Dendritic cell treated with granulocyte-macrophage colony-stimulating factor and Interleukin-4, amounts not matched to agents 40 ng/mL and 50 ng/mL, for 4 days (primary cell): ENCODE measurements at regions not wholly inside any gene's neighbourhood (a gene's known extent, or its start where the extent isn't known, plus 50 kb on each side); places are given as distances from the start of the nearest gene placed in this dataset.

Source experiments
- H3K27ac Mint-ChIP-seq: one replicate; pipeline ENCODE4 v1.8.0; 2022; ENCODE audit warnings: mild to moderate bottlenecking, mixed read lengths
- H3K27me3 Mint-ChIP-seq: one replicate; pipeline ENCODE4 v1.8.0; 2022; ENCODE audit warnings: mild to moderate bottlenecking, mixed read lengths
- H3K36me3 Mint-ChIP-seq: one replicate; pipeline ENCODE4 v1.8.0; 2022; ENCODE audit warnings: low read depth, mixed read lengths
- H3K4me1 Mint-ChIP-seq: one replicate; pipeline ENCODE4 v1.8.0; 2022; ENCODE audit warnings: low read depth, mixed read lengths
- H3K4me3 Mint-ChIP-seq: one replicate; pipeline ENCODE4 v1.8.0; 2022; ENCODE audit warnings: mild to moderate bottlenecking, moderate library complexity, mixed read lengths
- H3K9me3 Mint-ChIP-seq: one replicate; pipeline ENCODE4 v1.8.0; 2022; ENCODE audit warnings: mixed read lengths
- intact Hi-C: fragments of 100-400 bp; cut with micrococcal nuclease; formaldehyde crosslinking; loops from one replicate; pipeline ENCODE4 v1.15.0; 2022

DNA sequence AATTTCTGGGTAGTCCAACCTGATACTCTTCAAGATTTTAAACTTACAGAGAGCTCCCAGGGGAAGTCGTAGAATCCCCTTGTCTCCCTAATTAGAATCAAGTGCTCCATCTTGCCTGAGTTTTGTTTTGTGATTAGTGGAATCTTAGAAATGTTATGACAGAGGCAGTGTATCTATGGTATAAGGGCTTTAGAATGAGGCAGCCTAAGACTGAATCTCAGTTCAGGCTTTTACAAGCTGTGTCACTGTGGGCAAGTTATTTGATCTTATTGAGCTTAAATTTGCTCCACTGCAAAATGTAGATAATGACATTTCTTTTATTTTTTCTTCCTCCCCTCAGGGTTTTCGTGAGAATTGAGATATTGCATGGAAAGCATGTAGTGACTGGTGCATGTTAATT is 215.5 kb downstream of the POSTN start:
- Mint-ChIP-seq H3K36me3 (no peaks in the 10 kb centered on the region), H3K27me3 (no peaks in the 10 kb centered on the region), H3K27ac (no peak overlapping the region), H3K4me1 (no peaks in the 10 kb centered on the region), H3K9me3 (no peaks in the 10 kb centered on the region), H3K4me3 (no peak overlapping the region)
- intact Hi-C loops, result no loop called here

DNA sequence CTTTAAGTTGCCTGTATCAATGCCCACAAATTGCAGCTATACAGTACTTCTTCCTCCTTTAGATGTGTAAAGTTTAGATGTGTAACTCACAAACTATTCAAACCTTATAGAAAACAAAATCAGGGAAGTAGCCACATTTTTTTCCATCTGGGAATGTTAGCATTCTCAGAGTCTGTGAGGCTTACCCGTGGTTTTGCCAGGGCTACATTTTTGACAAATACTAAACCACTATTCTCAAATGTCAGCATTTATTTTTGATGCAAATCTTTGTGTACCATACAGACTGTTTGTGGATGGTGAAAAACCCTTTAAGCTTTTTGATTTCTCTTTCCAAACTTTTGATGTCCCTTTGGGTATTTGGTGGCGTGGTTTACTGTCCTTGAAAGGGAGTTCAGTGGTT is 216.4 kb downstream of the POSTN start:
- Mint-ChIP-seq H3K27me3 (no peaks in the 10 kb centered on the region), H3K4me3 (no peak overlapping the region), H3K9me3 (no peaks in the 10 kb centered on the region), H3K27ac (no peak overlapping the region), H3K4me1 (no peaks in the 10 kb centered on the region), H3K36me3 (no peaks in the 10 kb centered on the region)
- intact Hi-C loops, result no loop called here

DNA sequence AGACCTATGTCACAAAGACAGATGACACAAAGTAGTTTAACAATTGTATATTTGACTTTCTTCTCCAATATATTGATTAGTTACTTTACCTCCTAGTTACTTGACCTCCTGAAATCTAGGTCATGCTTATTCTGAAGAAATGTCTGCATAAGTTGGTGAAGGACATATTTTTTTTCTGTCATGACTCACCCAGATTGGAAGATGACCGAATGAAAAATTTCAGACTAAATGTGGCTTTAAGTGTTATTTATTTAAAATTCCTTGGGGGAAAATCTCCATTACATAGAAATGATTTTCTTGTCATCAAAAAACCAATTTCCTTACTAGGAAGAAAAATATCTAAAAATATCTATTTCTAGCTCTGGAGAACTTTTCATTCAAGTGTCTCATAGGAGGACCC is 217.1 kb downstream of the POSTN start:
- no peaks in the 10 kb centered on the region for H3K36me3 Mint-ChIP-seq
- no peaks in the 10 kb centered on the region for H3K9me3 Mint-ChIP-seq
- intact Hi-C loops, result no loop called here
- H3K4me1 Mint-ChIP-seq, result no peaks in the 10 kb centered on the region
- no peak overlapping the region for H3K27ac Mint-ChIP-seq
- no peaks in the 10 kb centered on the region for H3K27me3 Mint-ChIP-seq
- H3K4me3 Mint-ChIP-seq, result no peak overlapping the region

DNA sequence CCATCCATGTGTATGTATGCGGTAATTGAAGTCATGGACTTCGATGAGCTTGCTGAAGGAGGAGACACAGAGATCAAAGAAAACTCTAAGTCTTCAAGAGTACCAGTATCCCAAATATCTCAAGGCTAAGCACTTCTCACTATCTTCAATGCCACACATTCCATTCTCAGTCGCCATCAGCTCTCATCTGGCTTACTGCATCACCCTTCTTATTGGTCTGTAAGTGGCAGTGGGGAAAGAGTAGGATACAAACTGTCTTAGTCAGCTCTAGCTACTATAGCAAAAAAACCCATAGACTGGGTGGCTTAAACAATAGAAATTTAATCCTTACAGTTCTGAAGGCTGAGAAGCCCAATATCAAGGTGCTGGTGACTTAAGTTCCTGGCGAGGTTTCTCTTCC is 218.7 kb downstream of the POSTN start:
- Mint-ChIP-seq H3K27me3 (no peaks in the 10 kb centered on the region), H3K36me3 (no peaks in the 10 kb centered on the region), H3K9me3 (no peaks in the 10 kb centered on the region), H3K27ac (no peak overlapping the region), H3K4me1 (no peaks in the 10 kb centered on the region), H3K4me3 (no peak overlapping the region)
- intact Hi-C loops, result no loop called here

DNA sequence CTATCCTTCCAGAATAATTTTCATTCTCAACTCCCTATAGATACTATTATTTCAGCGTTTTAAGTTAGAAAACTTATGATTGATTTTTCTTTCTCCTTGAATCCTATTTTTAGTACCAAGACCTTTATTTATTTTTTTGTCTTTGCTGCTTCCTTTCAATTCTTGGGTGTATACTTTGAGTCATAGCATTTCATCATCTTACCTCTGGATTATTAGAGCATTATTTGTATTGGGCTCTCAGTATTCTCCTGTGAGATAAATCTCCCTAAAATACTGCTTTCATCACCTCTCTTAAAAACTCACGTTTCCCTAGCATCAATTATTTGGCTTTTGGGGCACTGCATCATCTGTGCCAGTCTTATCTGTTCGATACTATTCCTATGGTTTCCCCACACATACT is 222.8 kb downstream of the POSTN start:
- no peaks in the 10 kb centered on the region for H3K27me3 Mint-ChIP-seq
- H3K36me3 Mint-ChIP-seq, result no peaks in the 10 kb centered on the region
- no peak overlapping the region for H3K27ac Mint-ChIP-seq
- no peaks in the 10 kb centered on the region for H3K4me1 Mint-ChIP-seq
- no peaks in the 10 kb centered on the region for H3K9me3 Mint-ChIP-seq
- no peak overlapping the region for H3K4me3 Mint-ChIP-seq
- intact Hi-C loops, result no loop called here

DNA sequence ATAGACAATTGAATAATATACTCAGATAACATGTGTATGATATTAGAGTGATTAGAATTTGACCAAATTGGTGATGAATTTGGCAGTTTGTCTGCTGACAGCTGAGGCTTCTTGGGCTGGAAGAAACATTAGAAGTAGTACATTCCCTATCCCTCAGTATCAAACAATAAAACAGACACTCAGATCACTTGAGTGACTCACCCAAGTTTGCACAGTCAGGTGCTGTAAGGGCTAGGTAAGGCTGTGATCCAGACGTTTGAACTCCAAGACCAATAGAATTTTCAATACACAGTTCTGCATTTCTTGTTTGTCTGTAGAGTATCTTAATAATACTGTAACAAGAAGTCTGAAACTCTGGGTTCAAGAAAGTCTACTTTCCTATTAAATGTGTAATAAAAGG is 223.5 kb downstream of the POSTN start:
- H3K4me1 Mint-ChIP-seq, result no peaks in the 10 kb centered on the region
- H3K9me3 Mint-ChIP-seq, result no peaks in the 10 kb centered on the region
- no peak overlapping the region for H3K27ac Mint-ChIP-seq
- no peak overlapping the region for H3K4me3 Mint-ChIP-seq
- intact Hi-C loops, result no loop called here
- no peaks in the 10 kb centered on the region for H3K36me3 Mint-ChIP-seq
- no peaks in the 10 kb centered on the region for H3K27me3 Mint-ChIP-seq

DNA sequence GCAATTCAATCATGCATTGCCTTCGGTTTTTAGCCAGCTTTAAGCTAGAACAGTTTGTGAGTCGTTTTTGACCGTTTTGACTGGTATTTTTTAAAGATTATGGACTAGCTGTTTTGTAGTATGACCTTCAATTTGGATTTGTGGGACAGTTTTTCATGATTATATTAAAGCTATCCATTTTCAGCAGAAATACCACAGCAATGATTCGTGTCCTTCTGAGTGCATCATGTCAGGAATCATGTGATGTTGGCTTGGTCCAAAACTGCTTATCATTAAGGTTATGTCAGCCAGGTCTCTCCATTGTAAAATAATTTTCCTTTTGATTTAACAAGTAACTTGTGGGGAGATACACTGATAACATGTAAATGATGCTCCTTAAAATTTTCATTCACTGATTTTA is 229.0 kb downstream of the POSTN start:
- H3K27me3 Mint-ChIP-seq, result no peaks in the 10 kb centered on the region

DNA sequence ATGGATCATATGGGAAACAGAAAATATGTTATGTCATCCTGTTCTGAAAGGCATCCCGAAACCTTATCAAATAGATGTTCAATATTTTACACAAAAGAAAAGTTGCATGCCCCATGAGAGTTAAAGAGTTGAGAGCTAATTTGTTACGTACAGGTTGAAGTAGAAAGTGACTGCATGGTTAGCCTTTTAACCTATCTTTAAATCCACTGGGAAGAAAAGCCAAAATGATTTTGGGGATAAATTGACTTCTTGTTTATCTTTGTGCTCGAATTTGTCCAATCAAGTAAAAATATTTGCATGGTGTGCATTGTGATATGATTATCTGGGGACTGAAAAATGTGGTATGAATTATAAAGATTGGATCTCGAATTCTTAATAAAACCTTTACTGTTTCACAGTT is 230.1 kb downstream of the POSTN start:
- intact Hi-C loops, result no loop called here

More for the DNA sequence above, 229.0 kb downstream of the POSTN start:
- no peaks in the 10 kb centered on the region for H3K36me3 Mint-ChIP-seq
- intact Hi-C loops, result no loop called here
- no peak overlapping the region for H3K4me3 Mint-ChIP-seq
- no peaks in the 10 kb centered on the region for H3K9me3 Mint-ChIP-seq
- no peaks in the 10 kb centered on the region for H3K4me1 Mint-ChIP-seq
- no peak overlapping the region for H3K27ac Mint-ChIP-seq

DNA sequence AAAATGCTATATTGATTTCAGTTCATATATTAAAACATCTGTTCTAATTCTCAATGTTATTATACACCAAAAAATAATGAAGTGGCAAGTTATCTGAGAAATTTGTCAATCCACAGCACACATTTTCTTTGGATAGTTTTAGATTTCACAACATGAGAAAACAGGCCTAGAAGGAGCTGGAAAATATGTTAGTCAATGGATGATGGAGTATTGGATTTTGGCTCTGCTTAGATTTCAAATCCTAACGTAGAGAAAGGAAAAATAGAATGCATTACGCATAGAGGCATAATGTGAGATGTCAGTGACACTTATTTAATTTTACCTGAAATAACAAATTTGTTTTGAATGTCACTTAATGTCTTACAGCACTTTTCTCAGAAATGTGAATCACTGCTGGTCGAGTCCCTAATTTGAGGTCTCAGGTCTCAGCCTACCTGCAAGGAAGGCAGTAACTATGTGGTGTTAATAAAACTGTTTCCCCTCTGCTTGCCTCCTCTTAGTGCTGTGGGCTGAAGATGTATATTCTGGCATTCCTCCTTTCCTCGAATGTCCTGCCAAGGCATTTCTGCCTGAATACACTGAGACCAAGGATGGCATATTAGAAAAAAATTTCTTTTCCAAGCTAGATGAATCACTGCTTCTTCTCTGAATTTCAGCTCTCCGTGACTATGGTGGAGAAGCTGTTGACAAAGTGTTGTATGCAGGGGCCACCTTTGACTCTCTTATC is 232.4 kb downstream of the POSTN start:
- no peak overlapping the region for H3K4me3 Mint-ChIP-seq
- peaks cover 16% of the 10 kb centered on the region for H3K9me3 Mint-ChIP-seq
- no peaks in the 10 kb centered on the region for H3K4me1 Mint-ChIP-seq
- intact Hi-C loops, result no loop called here
- H3K27ac Mint-ChIP-seq, result no peak overlapping the region
- no peaks in the 10 kb centered on the region for H3K36me3 Mint-ChIP-seq
- no peaks in the 10 kb centered on the region for H3K27me3 Mint-ChIP-seq

More for the DNA sequence above, 230.1 kb downstream of the POSTN start:
- Mint-ChIP-seq H3K9me3 (peaks cover 1% of the 10 kb centered on the region), H3K4me3 (no peak overlapping the region), H3K36me3 (no peaks in the 10 kb centered on the region), H3K27me3 (no peaks in the 10 kb centered on the region), H3K4me1 (no peaks in the 10 kb centered on the region), H3K27ac (no peak overlapping the region)

DNA sequence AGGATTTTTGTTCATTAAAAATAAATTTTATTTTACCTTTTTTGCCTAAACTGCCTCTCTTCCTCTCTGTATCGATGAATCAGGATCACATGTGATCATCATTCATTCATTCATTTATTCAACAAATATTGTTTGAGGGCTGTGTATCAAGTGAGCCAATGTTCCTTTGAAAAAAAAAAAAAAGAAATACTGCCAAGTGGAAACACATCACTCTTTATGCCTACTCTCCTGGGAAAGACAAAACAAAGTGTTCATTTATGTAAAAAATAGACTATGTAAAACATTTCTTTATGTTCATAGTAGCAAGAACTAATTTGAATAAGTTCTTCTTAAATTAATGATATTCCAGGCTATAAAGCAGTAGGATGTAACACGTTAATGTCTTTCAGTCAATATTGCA is 233.1 kb downstream of the POSTN start:
- H3K9me3 Mint-ChIP-seq, result peaks cover 20% of the 10 kb centered on the region
- no peaks in the 10 kb centered on the region for H3K36me3 Mint-ChIP-seq
- H3K4me3 Mint-ChIP-seq, result no peak overlapping the region
- intact Hi-C loops, result no loop called here
- no peaks in the 10 kb centered on the region for H3K27me3 Mint-ChIP-seq
- no peaks in the 10 kb centered on the region for H3K4me1 Mint-ChIP-seq
- H3K27ac Mint-ChIP-seq, result no peak overlapping the region

DNA sequence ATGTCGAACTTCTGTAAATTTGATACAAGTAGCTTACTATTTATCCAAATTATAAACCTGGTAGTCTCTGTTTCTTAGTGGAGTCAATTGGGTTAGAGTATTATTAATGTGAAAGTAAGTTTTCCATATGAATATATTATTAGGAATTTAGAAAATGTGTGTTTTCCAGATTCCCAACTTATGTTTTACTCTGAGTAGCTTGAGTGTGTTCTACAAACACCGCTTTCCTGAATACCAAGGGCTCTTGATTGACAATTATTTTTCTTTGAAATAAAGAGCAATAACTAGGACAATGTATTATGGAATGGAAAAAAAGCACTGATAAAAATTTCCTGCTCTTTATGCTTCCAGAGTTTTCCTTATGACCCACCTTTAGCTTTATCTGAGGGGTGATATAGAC is 233.6 kb downstream of the POSTN start:
- Mint-ChIP-seq H3K27ac (no peak overlapping the region), H3K4me3 (no peak overlapping the region), H3K9me3 (peaks cover 20% of the 10 kb centered on the region), H3K36me3 (no peaks in the 10 kb centered on the region), H3K4me1 (no peaks in the 10 kb centered on the region), H3K27me3 (no peaks in the 10 kb centered on the region)
- intact Hi-C loops, result no loop called here

DNA sequence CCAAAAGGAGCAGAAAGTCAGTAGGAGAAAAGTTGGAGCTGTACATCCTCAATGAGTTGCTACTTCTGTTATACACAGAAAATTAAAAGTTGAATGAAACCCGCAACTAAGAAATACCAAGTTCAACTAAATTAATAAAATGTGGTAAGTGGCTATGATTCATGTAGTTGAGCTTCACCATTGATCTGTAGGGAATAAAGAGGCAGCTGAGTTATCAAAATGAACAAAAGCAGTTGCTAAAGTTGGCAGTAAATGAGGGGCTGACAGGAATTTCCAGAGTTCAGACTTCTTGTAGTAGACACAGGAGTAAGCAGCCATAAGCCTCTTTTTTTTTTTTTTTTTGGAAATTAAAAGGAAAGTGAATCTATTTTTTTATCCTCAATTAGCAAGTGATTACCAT is 234.6 kb downstream of the POSTN start:
- no peaks in the 10 kb centered on the region for H3K4me1 Mint-ChIP-seq
- peaks cover 20% of the 10 kb centered on the region for H3K9me3 Mint-ChIP-seq
- intact Hi-C loops, result no loop called here
- no peaks in the 10 kb centered on the region for H3K36me3 Mint-ChIP-seq
- no peaks in the 10 kb centered on the region for H3K27me3 Mint-ChIP-seq
- H3K27ac Mint-ChIP-seq, result no peak overlapping the region
- no peak overlapping the region for H3K4me3 Mint-ChIP-seq

DNA sequence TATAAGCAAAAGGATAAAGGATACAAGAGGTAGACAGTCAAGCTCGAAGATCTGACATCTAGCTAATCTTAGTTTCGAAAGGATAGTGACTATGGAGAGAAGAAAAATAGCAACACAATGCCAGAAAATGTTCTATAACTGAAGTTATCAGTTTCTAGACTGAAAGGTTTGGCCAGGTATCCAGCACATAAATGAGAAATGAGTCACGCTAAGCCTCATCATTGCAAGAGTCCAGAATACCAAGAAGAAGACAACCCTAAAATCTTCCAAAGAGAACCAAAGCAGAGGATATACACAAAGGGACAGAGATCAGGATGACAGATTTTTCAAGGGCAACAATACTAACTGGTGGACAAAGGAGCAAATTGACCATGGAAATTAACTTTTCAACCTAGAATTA is 237.0 kb downstream of the POSTN start:
- H3K27me3 Mint-ChIP-seq, result no peaks in the 10 kb centered on the region
- no peak overlapping the region for H3K27ac Mint-ChIP-seq
- no peaks in the 10 kb centered on the region for H3K36me3 Mint-ChIP-seq
- H3K4me3 Mint-ChIP-seq, result no peak overlapping the region
- no peaks in the 10 kb centered on the region for H3K4me1 Mint-ChIP-seq
- H3K9me3 Mint-ChIP-seq, result peaks cover 20% of the 10 kb centered on the region
- intact Hi-C loops, result no loop called here

DNA sequence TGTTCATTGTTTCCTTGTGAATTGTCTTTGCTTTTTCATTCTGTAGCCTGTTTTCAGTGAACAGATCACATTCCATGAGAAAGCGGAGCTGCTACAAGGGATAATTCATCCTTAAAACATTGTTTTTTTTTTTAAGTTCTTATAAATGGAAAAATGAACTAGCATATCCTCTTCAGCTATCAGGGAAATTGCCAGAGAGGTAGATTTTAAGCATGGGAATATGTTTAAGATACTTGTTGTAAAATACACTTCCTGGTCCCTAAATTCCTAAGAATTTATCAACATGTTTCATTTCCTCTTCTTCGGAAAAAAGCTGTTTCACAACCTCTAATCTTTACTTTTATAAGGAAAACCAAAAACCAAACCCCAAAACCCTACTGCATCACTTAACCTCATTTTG is 238.0 kb downstream of the POSTN start:
- Mint-ChIP-seq H3K9me3 (peaks cover 20% of the 10 kb centered on the region), H3K36me3 (no peaks in the 10 kb centered on the region), H3K27ac (no peak overlapping the region), H3K27me3 (no peaks in the 10 kb centered on the region), H3K4me3 (no peak overlapping the region), H3K4me1 (no peaks in the 10 kb centered on the region)
- intact Hi-C loops, result no loop called here

DNA sequence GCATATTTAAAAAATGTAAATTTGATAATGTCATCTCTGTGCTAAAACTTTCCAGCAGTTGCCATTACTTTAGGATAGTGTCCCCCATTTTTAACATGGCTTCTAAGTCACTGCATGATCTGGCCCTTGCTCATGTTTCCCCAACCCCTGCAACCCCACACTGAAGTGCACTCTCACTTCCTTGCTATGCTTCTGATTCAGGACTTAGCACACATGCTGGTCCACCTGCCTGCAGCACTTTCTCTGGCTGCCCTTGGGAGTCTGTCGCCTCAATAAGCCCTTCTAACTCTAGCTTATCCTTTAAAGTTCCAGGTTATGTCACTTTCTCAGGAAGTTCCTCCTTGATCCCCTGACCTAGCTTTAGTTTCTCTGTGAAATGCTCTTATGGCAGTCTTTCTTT is 241.0 kb downstream of the POSTN start:
- Mint-ChIP-seq H3K36me3 (no peaks in the 10 kb centered on the region), H3K27ac (no peak overlapping the region), H3K27me3 (no peaks in the 10 kb centered on the region), H3K4me3 (no peak overlapping the region), H3K9me3 (peaks cover 9% of the 10 kb centered on the region), H3K4me1 (no peaks in the 10 kb centered on the region)
- intact Hi-C loops, result no loop called here
